Hematopoietic multipotent progenitor cell treated with erythropoietin and hydrocortisone succinate and interleukin-3 and kit ligand, for 15 days (in vitro differentiated cells): ENCODE measurements at regions not wholly inside any gene's neighbourhood (a gene's known extent, or its start where the extent isn't known, plus 50 kb on each side); places are given as distances from the start of the nearest gene placed in this dataset.

ENCODE experiments used
- DNase-seq: peaks from one replicate; pipeline ENCODE4 v3.0.0-alpha.2; 2015; ENCODE audit warnings: low spot score

DNA sequence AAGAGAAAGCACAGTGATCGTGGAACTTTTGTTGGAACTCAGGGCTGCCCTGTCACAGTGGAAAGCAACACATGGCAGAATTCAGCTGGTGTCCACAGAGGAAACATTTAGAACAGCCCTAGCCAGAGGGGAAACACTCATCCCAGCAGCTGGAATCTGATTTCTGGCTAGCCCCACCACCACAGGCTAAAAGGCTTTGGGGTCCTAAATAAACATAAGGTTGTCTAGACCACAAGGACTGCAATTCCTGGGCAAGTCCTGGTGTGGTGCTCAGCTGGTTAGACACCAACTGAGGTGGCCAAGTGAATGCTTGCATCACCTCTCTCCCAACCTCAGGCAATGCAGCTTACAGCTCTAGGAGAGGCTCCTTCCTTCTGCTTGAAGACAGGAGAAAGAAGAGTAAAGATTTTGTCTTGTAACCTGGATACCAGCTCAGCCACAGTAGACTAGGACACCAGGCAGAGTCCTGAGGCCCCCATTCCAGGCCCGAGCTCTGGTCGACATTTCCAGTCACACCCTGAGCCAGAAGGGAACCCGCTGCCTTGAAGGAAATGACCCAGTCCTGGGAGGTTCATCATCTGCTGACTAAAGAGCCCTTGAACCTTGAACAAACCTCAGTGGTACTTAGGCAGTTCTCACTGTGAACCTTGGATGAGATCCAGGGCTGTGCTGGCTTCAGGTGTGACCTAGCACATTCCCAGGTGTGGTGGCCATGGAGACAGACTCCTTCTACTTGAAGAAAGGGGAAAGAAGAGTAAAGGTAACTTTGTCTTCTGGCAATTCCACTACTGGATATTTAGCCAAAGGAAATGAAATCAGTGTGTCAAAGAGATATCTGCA is 85.4 kb upstream of the PLXNC1 start:
- DNase-seq = no peak

DNA sequence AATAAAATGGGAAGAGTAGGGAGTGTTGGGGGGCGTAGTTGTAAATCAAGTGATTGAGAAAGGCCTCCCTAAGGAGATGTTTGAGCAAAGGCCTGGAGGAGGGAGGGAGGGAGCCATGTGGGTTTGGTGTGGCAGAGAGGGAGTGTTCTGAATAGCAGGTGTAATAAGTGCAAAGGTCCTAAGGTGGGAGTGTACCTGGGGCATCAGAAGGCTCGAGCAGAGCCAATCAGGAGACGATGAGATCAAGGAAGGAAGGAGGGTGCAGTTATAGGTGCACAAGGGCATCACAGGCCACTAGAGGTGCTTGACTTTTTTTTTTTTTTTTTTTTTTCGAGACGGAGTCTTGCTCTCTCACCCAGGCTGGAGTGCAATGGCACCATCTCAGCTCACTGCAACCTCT is 77.9 kb upstream of the PLXNC1 start:
- no peak for DNase-seq

DNA sequence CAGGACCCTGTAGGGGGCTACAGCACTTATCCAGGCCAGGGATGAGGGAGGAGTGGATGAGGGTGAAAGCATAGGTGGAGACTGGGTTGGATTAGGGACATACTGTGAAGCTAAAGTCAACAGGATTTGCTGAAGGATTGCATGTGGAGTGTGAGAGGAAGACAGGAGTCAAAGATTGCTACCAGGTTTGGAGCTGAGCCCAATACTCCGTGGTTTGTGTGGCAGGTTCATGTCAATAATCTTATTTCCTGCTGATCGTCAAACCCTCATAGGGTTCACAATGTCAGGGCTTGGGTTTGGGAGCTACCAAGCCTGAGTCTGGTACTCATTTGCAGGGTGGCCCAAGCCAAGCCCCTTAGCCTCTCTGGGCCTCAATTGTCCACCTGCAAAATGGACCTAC is 77.1 kb upstream of the PLXNC1 start:
- no peak for DNase-seq

DNA sequence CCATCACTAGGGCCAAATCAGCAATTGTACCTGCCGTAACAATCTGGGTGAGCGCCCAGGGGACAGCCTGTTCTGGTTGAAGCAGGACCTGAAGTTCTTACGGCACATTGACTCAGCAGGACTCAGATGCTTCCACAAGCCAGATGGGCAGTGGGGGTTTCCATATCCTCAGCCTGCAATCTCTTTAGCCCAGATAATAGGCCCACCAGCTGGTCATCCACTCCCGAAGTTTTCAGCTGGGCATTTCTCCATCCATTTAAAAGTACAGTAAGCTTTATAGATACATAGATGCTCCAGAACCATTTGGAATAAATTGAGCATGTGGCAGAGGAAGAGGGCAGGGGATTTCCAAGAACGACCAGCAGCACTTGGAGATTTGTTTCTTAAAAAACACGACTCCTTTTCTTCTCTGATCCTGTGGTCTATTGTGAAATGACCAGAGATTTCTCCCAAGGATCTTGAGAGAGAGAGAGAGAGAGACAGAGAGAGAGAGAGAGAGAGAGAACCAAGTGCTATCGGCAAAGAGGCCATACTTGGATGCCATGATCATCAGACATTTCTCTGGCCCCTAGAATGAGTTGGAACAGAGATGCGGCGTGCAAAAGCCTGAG is 74.8 kb upstream of the PLXNC1 start:
- DNase-seq = no peak

DNA sequence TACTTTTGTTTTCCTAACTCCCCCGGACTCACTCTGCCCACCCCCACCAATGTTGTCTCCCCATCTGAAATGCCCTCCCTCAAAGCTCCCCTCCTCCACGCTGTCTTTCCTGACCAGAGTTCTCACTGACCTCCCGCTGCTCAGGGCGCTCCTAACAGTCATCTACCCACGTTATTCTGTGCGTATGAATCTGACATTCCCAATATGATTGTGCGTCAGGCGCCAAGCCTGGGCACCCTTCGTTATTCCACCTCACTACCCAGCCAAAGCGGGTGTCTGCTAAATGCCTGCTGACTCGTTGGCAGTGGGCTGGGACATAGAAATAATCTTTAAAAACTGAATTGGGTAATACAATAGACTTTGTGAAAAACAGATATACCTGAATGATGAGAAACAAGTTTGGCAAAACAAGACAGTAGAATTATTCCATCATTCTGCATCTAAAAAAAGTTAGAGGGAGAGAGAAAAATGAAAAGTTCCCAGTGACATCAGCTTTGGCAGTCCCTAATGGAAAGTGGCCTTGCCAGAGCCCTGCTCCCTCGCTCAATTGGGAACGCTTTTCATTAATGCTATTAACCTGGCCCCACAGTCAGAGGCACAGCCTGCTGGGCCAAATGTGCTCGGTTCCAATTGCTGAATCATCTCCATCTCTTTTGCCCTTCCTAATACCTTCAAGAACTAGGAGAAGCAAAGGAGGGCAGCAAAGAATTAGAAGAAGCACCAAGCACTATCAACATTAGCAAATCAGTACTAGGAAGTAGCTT is 74.0 kb upstream of the PLXNC1 start:
- DNase-seq = no peak

DNA sequence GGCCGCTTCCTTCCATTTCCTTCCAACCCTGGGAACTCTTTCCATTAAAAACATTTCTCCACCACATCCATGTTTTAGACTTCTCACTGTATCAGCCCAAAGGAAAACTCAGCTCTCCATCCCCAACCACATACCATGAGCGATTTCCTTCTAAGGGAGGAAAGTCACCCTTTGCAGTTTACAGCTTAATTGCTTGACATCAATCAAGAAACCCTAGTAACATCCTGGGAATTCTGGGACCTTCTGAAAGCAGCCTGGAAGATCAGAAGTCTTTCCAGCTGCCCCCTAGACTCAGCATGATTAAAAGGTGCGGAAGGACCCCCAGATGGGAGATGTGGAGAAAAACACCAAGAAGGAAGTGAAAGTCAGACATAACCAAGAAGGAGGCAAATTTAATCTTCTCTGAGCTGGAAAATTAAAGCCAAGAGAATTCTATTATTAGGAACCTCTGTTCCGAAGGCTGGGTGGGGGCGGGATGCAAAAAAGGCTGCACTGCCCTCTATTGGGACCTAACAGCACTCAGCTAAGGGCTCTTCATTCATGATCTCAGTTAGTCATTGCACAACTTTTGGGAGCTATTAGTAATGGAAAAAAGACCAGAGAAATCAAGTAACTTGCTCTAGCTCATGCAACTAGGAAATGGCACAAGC is 73.3 kb upstream of the PLXNC1 start:
- DNase-seq = no peak

DNA sequence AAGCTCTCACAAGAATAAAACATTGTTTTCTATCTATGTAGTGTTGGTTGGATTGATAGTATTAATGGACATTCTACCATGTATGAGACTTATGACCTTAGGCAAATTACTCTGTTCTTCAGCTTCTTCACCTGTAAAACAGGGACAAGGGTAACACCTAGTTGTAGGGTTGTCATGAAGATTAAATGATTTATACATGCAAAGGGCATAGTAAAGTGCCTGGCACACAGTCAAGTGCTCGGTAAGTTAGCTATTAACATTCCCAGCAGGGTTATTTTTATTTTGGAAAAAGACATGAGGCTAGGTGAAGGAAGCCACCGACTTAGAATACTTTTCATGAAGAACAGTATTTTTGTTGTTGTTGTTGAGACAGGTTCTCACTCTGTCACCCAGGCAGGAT is 71.2 kb upstream of the PLXNC1 start:
- no peak for DNase-seq

DNA sequence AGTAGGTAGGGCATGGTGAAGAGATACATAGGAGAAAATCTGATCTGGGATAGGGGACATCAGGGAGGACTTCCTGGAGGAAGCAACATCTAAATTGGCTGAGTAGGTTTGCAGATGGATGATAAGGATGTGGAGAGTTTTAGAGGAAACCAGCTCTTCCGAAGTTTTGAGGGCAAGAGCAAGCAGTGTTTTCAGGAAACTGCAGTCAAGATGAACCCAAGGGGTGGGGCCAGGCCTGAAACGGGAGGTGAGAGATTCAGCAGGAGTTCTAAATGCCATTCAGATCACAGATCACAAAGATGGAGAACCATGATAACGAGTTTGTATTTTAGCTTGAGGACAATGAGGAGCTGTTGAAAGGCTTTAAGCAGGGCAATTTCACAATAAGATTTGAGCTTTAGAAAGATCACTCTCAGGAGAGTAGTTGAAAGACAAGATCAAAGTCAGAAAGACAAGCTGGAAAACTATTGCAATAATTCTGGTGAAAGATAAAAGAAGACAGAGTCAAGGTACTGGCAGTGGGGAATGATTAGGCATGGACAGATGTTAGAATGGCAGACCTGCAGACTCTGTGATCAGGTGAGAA is 70.1 kb upstream of the PLXNC1 start:
- DNase-seq = no peak

DNA sequence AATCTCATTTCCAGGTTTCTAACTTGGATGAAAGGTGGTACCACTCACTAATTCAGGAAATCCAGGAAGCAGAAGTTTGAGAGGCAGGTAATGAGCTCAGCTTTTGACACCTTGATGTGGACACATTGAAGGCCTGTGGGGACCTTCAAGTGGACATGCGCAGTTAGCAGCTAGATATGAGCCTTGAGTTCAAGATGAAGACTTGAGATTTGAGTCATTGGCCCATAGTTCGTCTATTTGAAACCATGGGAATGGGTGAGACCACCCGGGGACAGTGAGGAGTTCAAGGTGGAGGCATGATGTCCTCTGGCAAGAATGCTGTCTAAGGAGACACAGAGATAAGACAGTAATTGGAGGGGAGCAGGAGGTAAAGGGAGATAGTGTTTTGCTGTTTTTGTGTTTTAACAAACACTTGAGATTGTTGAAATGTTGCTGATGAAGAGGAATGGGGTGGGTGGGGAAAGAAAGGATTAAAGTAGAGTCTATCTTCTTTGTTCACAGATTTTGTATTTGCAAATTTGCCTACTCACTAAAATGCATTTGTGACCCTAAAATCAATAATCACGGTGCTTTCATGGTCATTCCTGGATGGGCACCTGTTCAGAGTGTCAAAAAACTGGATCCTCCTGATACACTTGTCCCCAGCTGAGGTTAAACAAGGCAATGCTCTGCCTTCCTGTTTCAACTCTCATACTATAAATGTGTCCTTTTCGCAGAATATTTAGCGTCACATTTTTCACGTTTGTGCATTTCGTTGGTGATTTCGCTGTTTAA is 69.5 kb upstream of the PLXNC1 start:
- DNase-seq = no peak

DNA sequence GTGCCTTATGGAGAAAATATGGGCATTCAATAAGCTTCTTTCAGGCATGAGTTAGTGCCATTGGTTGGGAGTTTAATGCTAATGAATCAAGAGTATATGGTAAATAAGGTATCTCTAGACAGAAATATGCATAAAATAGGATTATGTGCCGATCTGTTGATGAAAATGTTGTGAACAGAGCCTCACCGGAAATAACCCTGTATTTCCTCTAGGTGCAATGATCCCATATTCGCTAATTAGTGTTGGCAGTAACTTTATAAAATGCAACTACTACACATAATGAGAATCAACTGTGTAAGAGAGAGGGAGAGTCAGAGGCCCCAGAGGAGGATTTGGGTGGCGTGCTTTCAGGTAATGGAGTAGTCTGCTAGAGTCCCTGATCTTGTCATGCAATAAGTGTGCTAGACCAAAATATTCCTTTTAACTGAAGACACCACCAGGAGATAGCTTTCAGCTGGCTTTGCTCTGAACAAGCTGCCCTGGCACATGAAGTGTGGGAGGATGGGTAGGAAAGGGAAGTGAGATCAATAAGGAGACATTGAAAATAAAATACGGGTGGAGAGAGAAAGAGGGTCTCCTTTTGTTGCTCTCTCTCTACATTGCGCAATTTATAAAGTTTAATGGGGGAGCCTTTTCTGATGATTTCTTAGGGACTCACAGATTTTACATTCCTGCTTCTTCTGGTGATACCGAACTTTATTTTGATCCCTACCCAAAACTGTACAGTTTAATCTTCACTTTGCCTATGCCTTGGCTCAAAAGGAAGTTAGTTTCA is 68.6 kb upstream of the PLXNC1 start:
- DNase-seq = no peak

DNA sequence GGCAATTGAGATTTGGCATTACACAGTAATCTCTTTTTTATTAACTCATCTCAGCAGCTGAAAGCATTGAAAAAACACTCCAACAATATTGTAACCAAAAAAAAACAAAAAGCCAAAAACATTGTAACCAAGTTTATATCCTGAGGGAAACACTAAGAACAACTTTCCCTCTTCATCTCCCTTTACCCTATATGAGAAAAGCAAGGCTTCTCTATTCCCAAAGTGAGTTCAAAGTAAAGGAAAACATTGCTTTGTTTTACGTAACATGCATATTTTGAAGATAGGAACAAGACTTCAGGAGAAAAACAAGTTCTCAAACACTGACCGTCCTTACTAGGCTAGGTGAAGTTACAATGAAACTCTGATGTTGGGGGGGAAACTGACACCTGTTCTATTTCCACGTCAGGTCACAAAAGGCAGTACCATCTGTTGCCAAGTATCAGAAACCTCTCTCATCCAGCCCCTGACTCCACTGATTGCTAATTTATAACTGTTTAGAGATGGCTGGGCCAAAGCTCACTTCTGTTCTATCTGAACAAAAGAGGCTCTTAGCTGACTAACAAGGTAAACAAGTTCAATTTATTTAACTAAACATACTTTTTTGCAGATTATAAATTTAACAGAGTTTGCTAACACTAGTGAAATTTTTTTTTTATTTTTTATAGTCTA is 67.9 kb upstream of the PLXNC1 start:
- DNase-seq = no peak

DNA sequence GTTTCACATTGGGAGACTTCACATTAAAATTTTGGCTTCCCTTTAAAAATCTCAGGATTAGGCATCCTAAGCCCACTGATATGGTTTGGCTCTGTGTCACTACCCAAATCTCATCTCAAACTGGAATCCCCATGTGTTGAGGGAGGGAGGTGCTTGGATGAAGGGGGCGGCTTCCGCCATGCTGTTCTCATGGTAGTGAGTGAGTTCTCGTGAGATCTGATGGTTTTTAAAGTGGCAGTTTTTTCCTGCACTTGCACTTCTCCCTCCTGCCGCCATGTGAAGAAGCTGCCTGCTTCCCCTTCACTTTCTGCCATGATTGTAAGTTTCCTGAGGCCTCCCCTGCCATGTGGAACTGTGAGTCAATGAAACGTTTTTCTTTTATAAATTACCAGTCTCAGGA is 65.7 kb upstream of the PLXNC1 start:
- no peak for DNase-seq

DNA sequence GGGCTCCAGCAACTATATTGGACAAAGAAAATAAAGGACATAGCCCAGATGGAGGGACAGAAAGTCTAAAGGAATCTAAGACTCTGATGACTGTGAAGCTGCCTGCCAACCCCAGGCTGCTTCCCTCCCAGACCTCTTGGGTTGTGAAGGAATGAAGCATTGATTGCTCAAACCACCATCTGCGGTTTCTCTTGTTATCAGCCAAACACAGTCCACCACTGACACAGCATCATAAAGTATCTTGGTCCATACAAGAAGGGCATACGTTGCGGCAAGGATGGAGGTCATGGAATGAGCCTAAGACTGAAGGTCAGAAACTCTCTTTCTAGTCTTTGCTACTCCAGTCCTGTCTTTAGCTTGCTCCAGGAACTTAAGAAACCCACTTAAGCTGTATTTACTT is 58.5 kb upstream of the PLXNC1 start:
- DNase-seq = no peak

DNA sequence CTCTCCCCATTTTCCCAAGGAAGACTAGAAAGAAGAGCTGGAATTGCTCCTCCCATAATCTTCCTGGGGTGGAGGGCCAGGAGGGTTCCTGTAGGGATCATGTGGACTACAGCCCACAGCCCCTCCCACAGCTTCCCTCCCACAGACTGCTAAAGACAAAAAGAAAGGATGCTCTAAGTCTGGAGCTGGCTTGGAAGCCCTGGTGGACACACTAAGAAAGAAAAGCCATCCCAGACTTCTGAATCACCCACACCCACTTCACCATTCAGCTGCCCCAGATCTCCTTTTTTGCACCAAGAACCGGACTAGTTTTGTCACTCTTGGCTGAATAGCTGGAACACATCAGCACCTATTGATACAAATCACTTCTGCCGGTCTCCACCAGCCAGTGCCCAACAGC is 56.8 kb upstream of the PLXNC1 start:
- no peak for DNase-seq

DNA sequence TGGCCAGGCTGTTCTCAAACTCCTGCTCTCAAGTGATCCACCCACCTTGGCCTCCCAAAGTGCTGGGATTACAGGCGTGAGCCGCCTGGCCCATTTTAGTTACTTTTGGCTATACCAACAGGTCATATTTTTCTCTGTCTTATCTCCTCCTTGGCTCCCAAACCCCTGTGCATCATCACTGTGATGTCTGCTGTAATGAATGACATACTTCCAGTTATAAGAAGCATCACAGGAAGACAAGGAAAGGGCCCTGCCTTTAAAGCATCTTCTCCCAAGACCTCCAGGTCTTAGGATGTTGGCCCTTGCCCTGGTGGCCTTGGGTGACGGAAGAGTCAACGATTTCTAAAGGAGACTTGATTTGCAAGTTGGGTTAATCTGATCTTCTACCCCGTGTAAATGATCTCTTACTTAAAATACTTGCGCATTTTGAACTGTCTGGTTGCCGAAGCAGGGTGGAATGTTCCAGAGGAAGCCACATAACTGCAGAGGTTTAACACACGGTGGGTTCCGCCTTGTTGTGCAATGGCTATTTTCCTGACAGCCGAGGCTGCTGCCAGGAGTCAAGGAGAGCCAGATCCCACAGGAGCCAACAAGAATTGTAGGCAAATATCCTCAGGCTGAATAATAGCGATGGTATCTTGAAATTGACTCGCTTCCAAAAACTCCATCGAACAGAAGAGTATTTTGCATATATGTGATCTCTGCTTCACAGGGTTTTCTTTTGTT is 55.7 kb upstream of the PLXNC1 start:
- no peak for DNase-seq

DNA sequence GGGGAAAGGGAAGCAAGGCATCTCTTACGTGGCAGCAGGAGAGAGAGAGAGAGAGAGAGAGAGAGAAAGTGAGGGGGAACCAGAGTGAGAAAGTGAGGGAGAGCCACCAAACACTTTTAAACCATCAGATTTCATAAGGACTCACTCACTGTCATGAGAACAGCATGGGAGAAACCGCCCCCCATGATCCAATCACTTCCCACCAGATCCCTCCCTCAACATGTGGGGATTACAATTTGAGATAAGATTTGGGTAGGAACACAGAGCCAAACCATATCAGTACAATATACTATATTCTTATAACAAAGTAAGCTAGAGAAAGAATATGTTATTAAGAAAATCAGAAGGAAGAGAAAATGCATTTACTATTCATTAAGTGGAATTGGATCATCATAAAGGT is 53.7 kb upstream of the PLXNC1 start:
- DNase-seq = no peak

DNA sequence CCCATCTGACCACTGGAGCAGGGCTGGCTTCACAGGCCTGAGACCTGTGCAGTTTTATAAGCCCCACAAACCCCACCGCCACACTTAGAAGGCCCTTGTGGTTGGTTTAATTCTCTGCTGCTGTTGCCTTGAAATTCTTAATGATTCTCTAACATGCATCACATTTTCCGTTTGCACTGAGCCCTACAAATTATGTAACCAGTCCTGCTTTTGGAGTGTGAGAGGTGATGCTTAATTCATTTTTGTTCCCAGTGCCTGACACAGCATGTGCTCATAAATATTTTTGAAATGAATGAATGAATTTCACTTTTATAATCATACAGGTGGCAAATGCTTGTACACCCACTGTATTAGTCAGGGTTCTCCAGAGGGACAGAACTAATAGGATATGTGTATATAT is 52.8 kb upstream of the PLXNC1 start:
- no peak for DNase-seq

DNA sequence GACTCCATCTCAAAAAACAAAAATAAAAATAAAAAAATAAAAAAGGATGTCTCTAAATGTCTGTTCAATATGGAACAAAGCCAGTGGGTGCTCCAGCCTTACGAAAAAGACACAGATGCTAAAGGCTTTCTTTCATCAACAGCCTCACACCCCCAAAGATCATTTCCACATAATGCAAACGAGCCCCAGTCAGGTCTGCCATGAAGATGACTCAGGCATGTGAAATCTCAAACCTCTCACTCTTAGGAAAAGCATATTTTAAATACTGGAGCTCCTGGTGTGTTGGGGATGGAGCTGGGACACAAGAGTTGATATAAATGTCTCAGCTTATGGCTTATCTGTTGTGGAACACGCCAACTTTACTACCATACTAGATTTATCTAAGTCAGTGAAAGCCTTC is 49.9 kb upstream of the PLXNC1 start:
- no peak for DNase-seq
